NCI-H146 treated with DMSO at 0.1 percent for 48 hours (cell line): ENCODE measurements at regions not wholly inside any gene's neighbourhood (a gene's known extent, or its start where the extent isn't known, plus 50 kb on each side); places are given as distances from the start of the nearest gene placed in this dataset.
"Not testable (repeated sequence)": the region's sequence is repeated elsewhere in the genome, so short reads cannot be mapped to it uniquely, and the experiment has no call there.

Source experiments
- DNase-seq: peaks from one replicate; lab custom pipeline; 2025; ENCODE audit not compliant: unreplicated experiment; lab: John Stamatoyannopoulos, UW

DNA sequence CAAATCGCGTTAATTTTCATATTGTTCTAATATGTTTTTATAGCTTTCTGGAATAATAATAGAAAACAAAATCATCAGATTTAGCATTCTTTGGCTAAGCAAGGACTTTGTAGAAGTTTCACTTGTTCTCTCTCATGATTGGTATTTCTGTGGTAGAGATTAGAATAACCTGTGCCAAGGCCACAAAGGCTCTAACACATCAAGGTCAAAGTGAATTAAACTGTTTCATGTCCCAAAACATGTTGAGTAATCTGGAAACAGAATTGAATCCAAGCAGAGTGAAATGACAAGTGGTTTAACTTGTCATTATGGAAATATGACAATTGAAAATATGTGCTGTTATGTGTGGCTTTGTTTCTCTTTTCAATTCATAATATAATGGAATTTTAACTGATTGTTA lies 617.4 kb downstream of the CCDC85A start:
- no peak for DNase-seq

- DNase-seq: no peak
These were observed 618.0 kb downstream of the CCDC85A start for GRCh38 chr2:56801770-56802169.

DNA sequence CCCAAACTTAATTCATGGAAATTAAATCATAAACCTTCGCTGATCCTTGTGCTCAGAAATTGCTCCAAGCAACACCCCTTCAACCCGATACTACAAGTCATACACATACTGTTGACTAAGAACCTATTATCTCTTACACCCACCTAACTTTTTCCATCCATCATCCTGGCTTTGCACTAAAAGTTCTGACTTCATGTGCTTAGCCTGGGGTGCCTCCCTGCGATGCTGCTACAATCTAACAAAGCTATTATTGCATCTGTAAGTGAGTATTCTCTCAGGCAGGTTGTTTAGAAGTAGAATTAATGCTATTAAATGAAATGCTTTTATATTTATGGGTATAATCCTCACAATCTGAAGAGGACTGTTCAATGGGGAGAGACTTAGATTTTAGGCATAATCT lies 619.8 kb downstream of the CCDC85A start:
- DNase-seq: no peak

GRCh38 chr2:56806924-56807323 lies 623.1 kb downstream of the CCDC85A start:
- no peak for DNase-seq

DNA sequence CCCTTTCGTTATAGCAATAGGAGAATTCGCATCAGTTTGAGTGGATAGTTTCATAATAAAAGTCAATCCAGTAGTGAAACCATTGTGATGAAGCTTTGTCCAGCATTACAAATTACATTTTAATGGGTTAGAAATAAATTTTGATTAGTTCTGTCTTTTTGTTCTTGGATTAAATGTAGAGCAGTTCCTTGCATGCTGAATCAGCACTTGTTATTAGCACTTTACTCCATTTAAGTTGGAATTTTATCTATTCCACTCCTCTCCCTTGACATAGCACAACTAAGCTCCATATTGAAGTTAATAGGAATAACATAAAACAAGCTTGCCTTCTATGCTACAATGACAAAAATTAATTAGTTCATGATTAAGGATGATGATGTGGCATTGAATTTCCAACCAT lies 624.1 kb downstream of the CCDC85A start:
- no peak for DNase-seq

DNA sequence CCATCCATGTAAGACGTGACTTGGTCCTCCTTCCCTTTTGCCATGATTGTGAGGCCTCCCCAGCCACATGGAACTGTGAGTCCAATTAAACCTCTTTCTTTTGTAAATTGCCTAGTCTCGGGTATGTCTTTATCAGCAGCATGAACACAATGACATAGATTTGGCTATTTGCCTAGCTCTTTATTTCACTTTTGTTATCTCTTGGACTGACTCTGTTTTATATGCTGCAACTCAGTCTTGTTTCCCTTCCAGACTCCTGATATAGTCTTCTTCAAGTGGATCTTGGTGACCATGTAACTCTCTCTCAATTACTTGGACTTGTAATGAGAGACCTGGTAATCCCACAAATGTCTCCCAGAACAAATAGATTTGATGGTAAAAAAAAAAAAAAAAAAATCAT lies 627.6 kb downstream of the CCDC85A start:
- DNase-seq: no peak

GRCh38 chr2:56812432-56812831 lies 628.6 kb downstream of the CCDC85A start:
- DNase-seq: no peak

- DNase-seq: no peak
These were observed 629.7 kb downstream of the CCDC85A start for GRCh38 chr2:56813490-56813889.

DNA sequence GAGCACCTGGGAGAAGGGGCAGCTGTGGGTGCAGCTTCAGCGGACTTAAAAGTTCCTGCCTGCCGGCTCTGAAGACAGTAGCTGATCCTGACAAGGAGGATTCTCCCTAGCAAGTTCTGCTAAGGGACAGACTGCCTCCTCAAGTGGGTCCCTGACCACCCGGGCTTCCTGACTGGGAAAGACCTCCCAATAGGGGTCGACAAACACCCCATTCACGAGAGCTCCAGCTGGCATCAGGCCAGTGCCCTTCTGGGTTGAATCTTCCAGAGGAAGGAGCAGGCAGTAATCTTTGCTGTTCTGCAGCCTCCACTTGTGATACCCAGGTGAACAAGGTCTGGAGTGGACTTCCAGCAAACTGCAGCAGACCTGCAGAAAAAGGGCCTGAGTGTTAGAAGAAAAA lies 632.9 kb downstream of the CCDC85A start:
- no peak for DNase-seq

DNA sequence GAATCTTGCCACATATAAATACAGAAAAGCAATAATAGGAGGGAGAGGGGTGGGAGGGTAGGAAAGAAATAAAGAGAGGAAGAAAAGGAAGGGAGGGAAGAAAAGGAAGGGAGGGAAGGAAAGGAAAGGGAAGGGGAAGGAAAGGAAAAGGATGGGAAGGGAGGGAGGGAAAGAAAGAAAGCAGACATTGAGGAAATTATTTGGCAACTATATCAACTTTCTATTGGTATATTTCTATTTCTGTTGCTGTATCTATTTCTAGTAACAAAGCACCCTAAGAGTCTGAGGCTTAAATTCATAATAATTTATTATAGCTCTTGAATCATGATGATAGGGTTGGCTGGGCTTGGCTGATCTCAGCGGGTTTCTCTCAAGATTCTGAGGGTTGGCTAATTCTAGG lies 648.0 kb downstream of the CCDC85A start:
- DNase-seq: no peak

DNA sequence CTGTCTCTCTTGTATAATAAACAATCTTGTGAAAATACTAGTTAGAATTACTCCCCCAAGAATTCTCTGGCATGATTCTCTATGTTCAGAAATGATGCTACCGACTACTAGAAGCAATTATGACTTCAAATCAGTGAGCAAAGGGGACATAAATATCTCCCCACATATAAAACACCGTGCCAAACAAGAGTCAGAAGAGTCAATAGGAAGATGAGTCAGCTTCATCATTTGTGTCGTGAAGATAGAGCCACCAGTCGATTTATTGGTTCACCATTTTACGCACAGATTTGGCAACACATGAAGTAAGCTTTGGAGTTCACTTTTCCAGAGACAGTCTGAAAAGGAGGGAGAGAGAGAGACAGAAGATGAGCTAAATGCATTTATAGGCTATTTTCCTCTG lies 650.9 kb downstream of the CCDC85A start:
- DNase-seq: no peak

GRCh38 chr2:56840009-56840408 lies 656.2 kb downstream of the CCDC85A start:
- not testable (repeated sequence) for DNase-seq

- no peak for DNase-seq
These were observed 677.2 kb downstream of the CCDC85A start for GRCh38 chr2:56860991-56861390.

GRCh38 chr2:56871644-56872043 lies 687.9 kb downstream of the CCDC85A start:
- no peak for DNase-seq

DNA sequence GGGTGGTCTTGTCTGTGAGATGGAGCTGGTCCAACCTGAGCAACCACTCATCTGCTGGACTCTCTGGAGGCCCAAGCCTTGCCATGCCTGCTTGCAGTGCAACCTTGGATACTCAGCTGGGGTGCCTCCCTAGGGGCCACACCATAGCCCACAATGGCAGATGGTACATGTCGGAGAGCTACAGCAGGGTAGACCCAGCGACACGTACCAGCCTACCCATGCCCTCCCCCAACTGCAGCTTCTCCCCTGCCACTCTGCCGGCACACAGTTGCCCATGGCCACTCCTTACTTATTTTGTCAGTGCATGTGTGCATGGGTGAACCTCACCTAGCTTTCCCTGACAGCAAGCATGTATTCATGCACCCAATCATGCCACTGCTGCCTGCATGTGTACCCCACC lies 690.9 kb downstream of the CCDC85A start:
- DNase-seq: no peak

DNA sequence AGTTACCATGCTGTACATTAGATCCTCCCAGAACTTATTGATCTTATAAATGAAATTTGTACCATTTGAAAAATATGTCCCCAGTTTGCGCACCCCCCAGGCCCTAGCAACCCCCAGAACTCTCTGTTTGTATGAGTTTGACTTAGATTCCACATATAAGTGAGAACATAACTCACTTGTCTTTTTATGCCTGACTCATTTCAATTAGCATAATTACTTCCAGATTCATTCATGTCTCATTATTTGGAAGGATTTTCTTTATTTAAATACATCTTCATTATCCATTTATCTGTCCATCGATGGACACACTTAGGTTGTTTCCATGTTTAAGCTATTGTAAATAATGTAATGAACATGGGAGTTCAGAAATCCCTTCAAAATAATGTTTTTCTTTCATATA lies 705.9 kb downstream of the CCDC85A start:
- no peak for DNase-seq

DNA sequence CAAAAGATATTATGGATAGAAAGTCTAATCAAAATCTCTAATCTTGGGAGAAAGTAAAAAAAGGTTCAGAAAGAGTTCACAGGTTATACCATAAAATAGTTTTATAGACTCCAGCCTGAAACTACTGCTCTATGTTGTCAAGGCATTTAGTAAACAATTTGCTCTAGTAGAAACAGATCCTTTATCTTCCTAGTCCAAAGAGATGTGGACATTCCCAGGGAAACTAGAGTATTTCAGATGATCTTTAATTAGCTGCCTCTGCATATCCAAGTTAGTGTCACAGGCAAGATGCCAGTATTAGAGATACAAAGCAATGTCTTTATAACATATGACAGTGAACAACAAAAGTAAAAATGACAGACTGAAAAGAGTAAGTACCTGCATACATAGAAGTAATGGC lies 708.6 kb downstream of the CCDC85A start:
- DNase-seq: no peak

- no peak for DNase-seq
These were observed 715.2 kb downstream of the CCDC85A start for GRCh38 chr2:56898986-56899385.

DNA sequence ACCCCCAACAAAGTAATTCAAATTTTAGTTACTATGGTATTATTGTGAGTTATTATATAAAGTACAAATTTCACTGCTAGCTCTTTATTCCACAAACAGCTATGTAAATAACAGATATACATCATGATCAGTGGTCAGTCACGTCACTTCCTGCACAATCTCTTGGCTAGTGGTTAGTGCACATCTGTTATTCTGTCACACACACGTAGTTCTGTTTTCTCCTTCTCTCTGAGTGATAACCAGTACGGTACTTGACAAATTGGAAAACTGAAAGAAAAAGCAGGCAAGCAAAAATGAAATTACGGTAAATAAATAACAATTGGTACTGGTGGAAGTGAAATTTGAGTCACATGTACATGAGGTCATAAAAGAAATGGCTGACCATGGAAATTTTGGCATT lies 728.7 kb downstream of the CCDC85A start:
- no peak for DNase-seq

- no peak for DNase-seq
These were observed 735.0 kb downstream of the CCDC85A start for GRCh38 chr2:56918790-56919189.

GRCh38 chr2:56933976-56934375 lies 750.2 kb downstream of the CCDC85A start:
- no peak for DNase-seq

DNA sequence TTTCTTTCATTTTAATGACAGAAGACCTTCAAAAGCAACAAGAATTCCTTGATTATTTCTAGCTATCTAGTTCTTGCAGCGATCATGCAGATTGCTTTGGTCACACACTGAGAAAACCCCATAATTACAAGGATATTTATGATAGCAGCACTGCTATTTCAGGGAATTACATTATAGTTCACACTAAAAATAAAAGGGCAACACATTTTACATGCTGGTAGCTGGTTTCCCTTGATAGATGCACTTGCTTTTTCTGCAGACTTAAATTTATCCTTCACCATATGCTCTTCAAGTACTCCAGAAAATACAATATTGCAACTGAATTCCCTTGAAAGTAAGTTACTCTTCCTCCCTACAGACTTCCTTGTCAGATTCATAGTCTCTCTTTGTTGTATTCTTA lies 751.1 kb downstream of the CCDC85A start:
- no peak for DNase-seq

GRCh38 chr2:56940054-56940453 lies 756.3 kb downstream of the CCDC85A start:
- no peak for DNase-seq

- no peak for DNase-seq
These were observed 769.1 kb downstream of the CCDC85A start for GRCh38 chr2:56952871-56953270.
